Smooth muscle cell (in vitro differentiated cells): ENCODE measurements at regions not wholly inside any gene's neighbourhood (a gene's known extent, or its start where the extent isn't known, plus 50 kb on each side); places are given as distances from the start of the nearest gene placed in this dataset.
"Not testable (repeated sequence)": the region's sequence is repeated elsewhere in the genome, so short reads cannot be mapped to it uniquely, and the experiment has no call there.

Source experiments
- DNase-seq: peaks from one replicate; lab custom pipeline; 2025; ENCODE audit not compliant: unreplicated experiment; lab: John Stamatoyannopoulos, UW
- H2AFZ ChIP-seq: fragments of 200-600 bp; sonication (generic); 2 replicates; pipeline ENCODE4 v1.6.0; 2016; ENCODE audit warnings: antibody characterized with exemption, low read depth, mild to moderate bottlenecking
- H3F3A ChIP-seq: fragments of 200-600 bp; sonication (generic); 2 replicates; pipeline ENCODE4 v1.6.0; 2017; ENCODE audit warnings: antibody characterized with exemption, low read depth
- H3K27ac ChIP-seq: fragments of 200-600 bp; sonication (generic); 2 replicates; pipeline ENCODE4 v1.5.1; 2016; ENCODE audit warnings: low read depth, mild to moderate bottlenecking
- H3K27me3 ChIP-seq: fragments of 200-600 bp; sonication (generic); 2 replicates; pipeline ENCODE4 v1.6.1; 2016; ENCODE audit warnings: low read depth, mild to moderate bottlenecking
- H3K36me3 ChIP-seq: fragments of 200-600 bp; sonication (generic); 2 replicates; pipeline ENCODE4 v1.5.1; 2016; ENCODE audit warnings: low read depth
- H3K4me1 ChIP-seq: fragments of 200-600 bp; sonication (generic); 2 replicates; pipeline ENCODE4 v1.5.1; 2016; ENCODE audit warnings: low read depth
- H3K4me2 ChIP-seq: fragments of 200-600 bp; sonication (generic); 2 replicates; pipeline ENCODE4 v1.6.0; 2016; ENCODE audit warnings: mild to moderate bottlenecking
- H3K4me3 ChIP-seq: fragments of 200-600 bp; sonication (generic); 2 replicates; pipeline ENCODE4 v1.5.1; 2016; ENCODE audit warnings: mild to moderate bottlenecking
- H3K79me2 ChIP-seq: fragments of 200-600 bp; sonication (generic); 2 replicates; pipeline ENCODE4 v1.6.0; 2016; ENCODE audit warnings: low read depth, mild to moderate bottlenecking
- H3K9ac ChIP-seq: fragments of 200-600 bp; sonication (generic); 2 replicates; pipeline ENCODE4 v1.6.0; 2016; ENCODE audit warnings: low read depth
- H3K9me3 ChIP-seq: fragments of 200-600 bp; sonication (generic); replicated peaks from 2 replicates; pipeline ENCODE4 v1.5.1; 2016; ENCODE audit warnings: low read depth
- H4K20me1 ChIP-seq: fragments of 200-600 bp; sonication (generic); 2 replicates; pipeline ENCODE4 v1.6.0; 2016; ENCODE audit warnings: low read depth
- whole genome bisulfite sequencing: methylation state at CpG from one replicate; pipeline ENCODE4 v1.1.7; 2016; ENCODE audit warnings: low lambda C conversion rate; 5-methylcytosine and 5-hydroxymethylcytosine counted together
- TF ChIP-seq, protein P1 (sequence below): fragments of 200-600 bp; sonication (generic); IDR thresholded peaks from 2 replicates; pipeline ENCODE4 v1.5.1; 2017; ENCODE audit warnings: borderline replicate concordance, mild to moderate bottlenecking, antibody characterized with exemption; ENCODE audit not compliant: insufficient read depth, poor library complexity, severe bottlenecking

DNA sequence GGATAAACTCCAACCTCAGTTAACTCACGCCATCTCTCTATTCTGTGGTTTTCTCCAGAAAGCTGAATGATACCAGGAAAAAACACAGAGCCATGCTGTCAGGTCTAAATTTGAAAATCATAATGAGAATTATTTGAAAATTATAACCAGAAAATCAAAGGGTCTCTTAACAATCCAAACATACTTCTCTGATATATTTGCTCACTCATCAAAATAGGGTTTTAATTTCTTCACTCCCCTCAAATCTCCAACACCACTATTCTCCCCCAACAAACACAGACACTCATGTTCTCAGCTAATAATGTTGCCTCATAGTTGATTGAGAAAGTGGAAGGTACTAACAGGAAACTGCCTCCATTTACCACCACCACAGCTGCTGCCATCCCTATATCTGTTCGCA is 375.5 kb downstream of the TLE1 start:
- H3K4me1 ChIP-seq = no peaks in the 10 kb centered on the region
- no peak overlapping the region for H3K27ac ChIP-seq
- H3K79me2 ChIP-seq = no peaks in the 10 kb centered on the region
- TF ChIP-seq, protein P1, sequence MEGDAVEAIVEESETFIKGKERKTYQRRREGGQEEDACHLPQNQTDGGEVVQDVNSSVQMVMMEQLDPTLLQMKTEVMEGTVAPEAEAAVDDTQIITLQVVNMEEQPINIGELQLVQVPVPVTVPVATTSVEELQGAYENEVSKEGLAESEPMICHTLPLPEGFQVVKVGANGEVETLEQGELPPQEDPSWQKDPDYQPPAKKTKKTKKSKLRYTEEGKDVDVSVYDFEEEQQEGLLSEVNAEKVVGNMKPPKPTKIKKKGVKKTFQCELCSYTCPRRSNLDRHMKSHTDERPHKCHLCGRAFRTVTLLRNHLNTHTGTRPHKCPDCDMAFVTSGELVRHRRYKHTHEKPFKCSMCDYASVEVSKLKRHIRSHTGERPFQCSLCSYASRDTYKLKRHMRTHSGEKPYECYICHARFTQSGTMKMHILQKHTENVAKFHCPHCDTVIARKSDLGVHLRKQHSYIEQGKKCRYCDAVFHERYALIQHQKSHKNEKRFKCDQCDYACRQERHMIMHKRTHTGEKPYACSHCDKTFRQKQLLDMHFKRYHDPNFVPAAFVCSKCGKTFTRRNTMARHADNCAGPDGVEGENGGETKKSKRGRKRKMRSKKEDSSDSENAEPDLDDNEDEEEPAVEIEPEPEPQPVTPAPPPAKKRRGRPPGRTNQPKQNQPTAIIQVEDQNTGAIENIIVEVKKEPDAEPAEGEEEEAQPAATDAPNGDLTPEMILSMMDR = no peak
- H4K20me1 ChIP-seq = no peaks in the 10 kb centered on the region
- H2AFZ ChIP-seq = no peak overlapping the region
- no peaks in the 10 kb centered on the region for H3F3A ChIP-seq
- DNase-seq = no peak
- no peak overlapping the region for H3K4me2 ChIP-seq
- no peak overlapping the region for H3K9ac ChIP-seq
- H3K9me3 ChIP-seq = no peaks in the 10 kb centered on the region
- no peaks in the 10 kb centered on the region for H3K36me3 ChIP-seq
- no peak overlapping the region for H3K4me3 ChIP-seq
- H3K27me3 ChIP-seq = no peaks in the 10 kb centered on the region
- 100% methylated on average over 2 of the region's 2 CpGs for WGBS

DNA sequence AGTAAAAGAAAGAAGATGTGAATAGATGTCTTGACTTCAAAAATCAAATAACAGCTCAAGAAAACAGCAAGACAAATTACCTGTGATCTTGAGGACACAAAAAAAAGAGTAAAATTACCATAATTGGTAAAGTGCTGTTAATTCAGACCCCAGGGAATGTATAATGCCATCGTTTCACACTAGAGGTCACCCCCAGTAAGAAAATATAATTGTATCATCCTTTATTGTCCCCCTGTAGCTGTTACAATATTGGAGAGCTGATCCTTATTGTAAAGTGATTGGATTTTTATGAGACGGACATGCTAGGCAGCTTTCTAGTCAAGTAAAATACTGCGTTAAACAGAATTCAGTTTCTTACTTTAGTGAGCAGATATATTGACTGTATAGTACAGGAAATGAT is 377.0 kb downstream of the TLE1 start:
- Histone ChIP-seq H3K9me3 (no peaks in the 10 kb centered on the region), H3K36me3 (no peaks in the 10 kb centered on the region), H3K9ac (no peak overlapping the region), H3K4me1 (no peaks in the 10 kb centered on the region), H3K4me3 (no peak overlapping the region), H4K20me1 (no peaks in the 10 kb centered on the region), H3K79me2 (no peaks in the 10 kb centered on the region), H3K27ac (no peak overlapping the region), H2AFZ (no peak overlapping the region), H3F3A (no peaks in the 10 kb centered on the region), H3K27me3 (no peaks in the 10 kb centered on the region), H3K4me2 (no peak overlapping the region)
- 95% methylated on average over 3 of the region's 3 CpGs for WGBS
- TF ChIP-seq, protein P1 = no peak
- no peak for DNase-seq

DNA sequence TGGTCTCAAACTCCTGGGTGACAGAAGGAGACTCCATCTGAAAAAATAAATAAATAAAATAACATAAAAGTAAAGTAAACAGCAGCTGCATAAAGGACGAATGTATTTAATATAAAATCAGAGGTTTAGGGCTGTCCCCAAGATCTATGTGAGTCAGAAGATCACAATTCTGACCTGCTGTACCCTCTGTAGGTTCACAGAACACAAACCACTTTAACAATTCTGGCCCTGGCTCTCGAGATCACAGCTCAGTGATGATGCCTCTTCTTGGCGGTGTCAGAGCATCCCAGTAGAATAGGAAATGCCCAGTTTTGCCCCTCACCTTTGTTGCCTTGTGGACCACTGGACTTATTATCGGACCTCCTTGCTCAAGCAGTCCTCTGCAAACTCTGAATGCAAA is 380.9 kb downstream of the TLE1 start:
- Histone ChIP-seq H3K4me3 (no peak overlapping the region), H3K4me1 (no peaks in the 10 kb centered on the region), H3K27me3 (no peaks in the 10 kb centered on the region), H3K9ac (no peak overlapping the region), H3K4me2 (no peak overlapping the region), H2AFZ (no peak overlapping the region), H3K27ac (no peak overlapping the region), H4K20me1 (no peaks in the 10 kb centered on the region), H3K79me2 (no peaks in the 10 kb centered on the region), H3F3A (no peaks in the 10 kb centered on the region), H3K36me3 (no peaks in the 10 kb centered on the region), H3K9me3 (no peaks in the 10 kb centered on the region)
- 94% methylated on average over 4 of the region's 4 CpGs for WGBS
- DNase-seq = no peak
- TF ChIP-seq, protein P1 = no peak

DNA sequence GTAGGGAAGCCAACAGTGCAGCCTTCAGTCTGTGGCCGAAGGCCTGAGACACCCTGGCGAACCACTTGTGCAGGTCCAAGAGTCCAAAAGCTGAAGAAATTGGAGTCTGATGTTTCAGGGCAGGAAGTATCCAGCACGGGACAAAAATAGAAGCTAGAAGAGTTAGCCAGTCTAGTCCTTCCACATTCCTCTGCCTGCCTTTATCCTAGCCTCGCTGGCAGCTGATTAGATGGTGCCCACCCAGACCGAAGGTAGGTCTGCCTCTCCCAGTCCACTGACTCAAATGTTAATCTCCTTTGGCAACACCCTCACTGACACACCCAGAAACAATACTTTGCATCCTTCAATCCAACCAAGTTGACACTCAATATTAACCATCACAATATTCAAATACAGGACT is 381.6 kb downstream of the TLE1 start:
- not testable (repeated sequence) for H3K27ac ChIP-seq, H3K4me1 ChIP-seq, H3K4me2 ChIP-seq, H3K9me3 ChIP-seq, DNase-seq, H4K20me1 ChIP-seq, H3K9ac ChIP-seq, H3K27me3 ChIP-seq, H3F3A ChIP-seq, H3K36me3 ChIP-seq, H3K4me3 ChIP-seq, H2AFZ ChIP-seq, H3K79me2 ChIP-seq
- WGBS = 91% methylated on average over 5 of the region's 5 CpGs
